22Rv1 (cell line): ENCODE measurements at regions not wholly inside any gene's neighbourhood (a gene's known extent, or its start where the extent isn't known, plus 50 kb on each side); places are given as distances from the start of the nearest gene placed in this dataset.

ENCODE experiments used
- H3K27ac ChIP-seq: fragments of 450-650 bp; 2 replicates; pipeline ENCODE4 v1.5.1; 2017
- CTCF ChIP-seq: fragments of 450-650 bp; IDR thresholded peaks from 2 replicates; pipeline ENCODE4 v1.5.1; 2017; ENCODE audit warnings: mild to moderate bottlenecking
- ZFX ChIP-seq: fragments of 450-650 bp; IDR thresholded peaks from 2 replicates; pipeline ENCODE4 v1.6.1; 2017; ENCODE audit warnings: antibody characterized with exemption, borderline replicate concordance

GRCh38 chr1:213519098-213519497 lies 468.1 kb downstream of the RPS6KC1 start:
- no peak overlapping the region for H3K27ac ChIP-seq
- no peak for TF ChIP-seq ZFX
- no peak for TF ChIP-seq CTCF

DNA sequence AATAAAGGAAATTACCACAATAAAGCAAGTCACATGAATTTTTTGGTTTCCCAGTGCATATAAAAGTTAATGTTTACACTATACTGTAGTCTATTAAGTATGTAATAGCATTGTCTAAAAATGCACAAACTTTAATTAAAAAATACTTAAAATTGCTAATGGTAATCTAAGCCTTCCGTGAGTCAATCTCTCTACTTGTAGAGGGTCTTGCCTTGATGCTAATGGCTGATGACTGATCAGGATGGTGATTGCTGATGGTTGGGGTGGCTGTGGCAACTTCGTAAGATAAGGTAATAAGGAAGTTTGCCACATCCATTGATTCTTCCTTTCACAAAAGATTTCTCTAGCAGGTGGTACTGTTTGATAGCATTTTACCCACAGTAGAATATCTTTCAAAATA lies 466.6 kb upstream of the PROX1 start:
- TF ChIP-seq ZFX: no peak
- TF ChIP-seq CTCF: no peak
- no peak overlapping the region for H3K27ac ChIP-seq

- TF ChIP-seq CTCF: no peak
- TF ChIP-seq ZFX: no peak
These were observed 463.9 kb upstream of the PROX1 start for GRCh38 chr1:213523781-213524398.

GRCh38 chr1:213526306-213526705 lies 461.5 kb upstream of the PROX1 start:
- no peak for TF ChIP-seq ZFX
- TF ChIP-seq CTCF: no peak
- H3K27ac ChIP-seq: no peak overlapping the region

More at GRCh38 chr1:213523781-213524398, 463.9 kb upstream of the PROX1 start:
- no peak overlapping the region for H3K27ac ChIP-seq

- no peak for TF ChIP-seq ZFX
- TF ChIP-seq CTCF: no peak
These were observed 457.0 kb upstream of the PROX1 start for GRCh38 chr1:213530611-213531320.

DNA sequence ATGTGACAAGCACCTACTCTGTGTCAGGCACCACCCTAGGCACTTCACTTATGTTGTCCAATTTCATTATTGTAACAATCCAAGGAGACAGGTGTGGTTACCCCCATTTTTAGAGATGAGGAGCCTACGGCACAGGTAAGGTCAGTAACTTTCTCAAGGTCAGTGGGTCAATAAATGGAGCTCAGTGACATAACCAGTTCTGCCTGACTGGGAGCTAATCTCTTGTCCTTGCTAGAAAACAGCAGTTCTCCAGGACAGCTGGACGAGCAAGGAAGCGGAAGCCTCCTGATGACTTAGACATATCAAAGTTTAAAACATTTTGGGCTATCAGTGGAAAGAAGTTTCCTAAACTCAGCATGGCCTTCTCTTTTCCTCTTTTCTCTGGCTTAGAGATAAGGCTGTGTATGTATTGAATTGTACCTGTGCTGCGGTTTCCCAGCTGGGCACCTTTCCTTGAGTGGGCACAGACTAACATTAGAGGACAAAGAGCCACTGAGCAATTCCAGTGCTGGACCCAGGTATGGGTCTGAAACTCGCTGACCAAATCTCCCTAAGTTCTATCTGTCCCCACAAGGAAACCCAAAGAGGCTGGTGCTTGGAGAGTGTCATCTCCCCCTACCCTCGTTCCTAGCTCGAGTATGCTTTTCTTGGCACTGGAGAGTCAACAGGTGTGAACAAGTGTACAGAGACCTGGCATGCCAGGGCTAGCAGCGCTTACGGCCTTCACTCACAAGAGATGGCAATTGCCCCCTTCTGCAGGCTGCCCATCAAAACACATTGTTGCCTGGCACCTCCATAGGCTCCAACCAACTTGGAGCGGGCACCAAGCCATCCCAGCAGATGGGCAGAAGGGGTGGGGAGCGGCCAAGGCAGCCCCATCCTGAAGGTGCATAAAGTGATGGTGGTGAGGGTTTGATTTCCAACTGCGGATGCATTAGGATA lies 456.1 kb upstream of the PROX1 start:
- no peak overlapping the region for H3K27ac ChIP-seq
- TF ChIP-seq CTCF (no peak), ZFX (no peak)

More at GRCh38 chr1:213530611-213531320, 457.0 kb upstream of the PROX1 start:
- H3K27ac ChIP-seq: no peak overlapping the region

DNA sequence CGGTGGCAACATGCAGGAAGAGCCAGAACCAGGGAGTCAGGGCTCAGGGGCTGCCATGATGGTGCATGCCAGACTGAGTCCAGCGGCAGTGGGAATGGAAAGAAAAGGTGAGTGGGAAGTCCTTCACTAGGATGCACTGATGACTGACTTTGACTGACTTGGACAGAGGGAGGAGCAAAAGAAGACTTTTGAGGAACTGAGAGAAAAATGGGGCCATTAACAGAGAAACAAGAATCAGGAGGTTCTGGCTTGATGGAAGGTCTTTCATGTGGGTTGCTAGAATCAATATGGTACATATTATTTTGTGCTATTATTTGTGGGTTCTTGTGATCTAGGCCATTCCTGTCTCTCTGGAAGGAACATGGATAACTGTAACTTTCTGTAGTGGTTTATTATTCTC lies 454.6 kb upstream of the PROX1 start:
- TF ChIP-seq CTCF: no peak
- no peak for TF ChIP-seq ZFX
- H3K27ac ChIP-seq: no peak overlapping the region
